ENCODE measurements at regions not wholly inside any gene's neighbourhood (a gene's known extent, or its start where the extent isn't known, plus 50 kb on each side); places are given as distances from the start of the nearest gene placed in this dataset.

DNA sequence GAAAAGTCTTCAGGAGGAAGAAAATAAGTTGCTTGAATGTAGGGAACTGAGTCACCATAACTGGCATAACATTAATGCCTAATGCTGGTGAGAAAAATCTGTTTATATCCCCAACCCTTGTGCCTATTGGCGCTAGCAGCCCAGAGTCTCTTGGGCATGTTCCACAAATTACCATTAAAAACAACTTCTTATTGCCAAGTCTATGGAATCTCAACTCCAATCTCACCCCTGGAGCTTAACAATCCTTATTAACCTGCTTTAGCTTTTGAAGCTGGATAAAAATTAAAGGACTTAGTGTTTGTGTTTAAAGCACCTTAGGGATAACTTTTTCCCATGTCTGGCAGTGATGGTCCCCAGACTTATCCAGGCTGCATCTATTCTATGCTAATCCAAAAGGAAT lies 143.0 kb downstream of the APIP start:
- TF ChIP-seq, protein P1, sequence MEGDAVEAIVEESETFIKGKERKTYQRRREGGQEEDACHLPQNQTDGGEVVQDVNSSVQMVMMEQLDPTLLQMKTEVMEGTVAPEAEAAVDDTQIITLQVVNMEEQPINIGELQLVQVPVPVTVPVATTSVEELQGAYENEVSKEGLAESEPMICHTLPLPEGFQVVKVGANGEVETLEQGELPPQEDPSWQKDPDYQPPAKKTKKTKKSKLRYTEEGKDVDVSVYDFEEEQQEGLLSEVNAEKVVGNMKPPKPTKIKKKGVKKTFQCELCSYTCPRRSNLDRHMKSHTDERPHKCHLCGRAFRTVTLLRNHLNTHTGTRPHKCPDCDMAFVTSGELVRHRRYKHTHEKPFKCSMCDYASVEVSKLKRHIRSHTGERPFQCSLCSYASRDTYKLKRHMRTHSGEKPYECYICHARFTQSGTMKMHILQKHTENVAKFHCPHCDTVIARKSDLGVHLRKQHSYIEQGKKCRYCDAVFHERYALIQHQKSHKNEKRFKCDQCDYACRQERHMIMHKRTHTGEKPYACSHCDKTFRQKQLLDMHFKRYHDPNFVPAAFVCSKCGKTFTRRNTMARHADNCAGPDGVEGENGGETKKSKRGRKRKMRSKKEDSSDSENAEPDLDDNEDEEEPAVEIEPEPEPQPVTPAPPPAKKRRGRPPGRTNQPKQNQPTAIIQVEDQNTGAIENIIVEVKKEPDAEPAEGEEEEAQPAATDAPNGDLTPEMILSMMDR (IDR thresholded peaks at IDR 0.05; ENCODE audit: insufficient read depth, low read depth, low read length) = no peak
- TF ChIP-seq EZH2 (IDR thresholded peaks at IDR 0.05; ENCODE audit: insufficient read depth, low read length) = no peak

Measured in astrocyte (in vitro differentiated cells and primary cell).